ENCODE measurements at regions not wholly inside any gene's neighbourhood (a gene's known extent, or its start where the extent isn't known, plus 50 kb on each side); places are given as distances from the start of the nearest gene placed in this dataset.

DNA sequence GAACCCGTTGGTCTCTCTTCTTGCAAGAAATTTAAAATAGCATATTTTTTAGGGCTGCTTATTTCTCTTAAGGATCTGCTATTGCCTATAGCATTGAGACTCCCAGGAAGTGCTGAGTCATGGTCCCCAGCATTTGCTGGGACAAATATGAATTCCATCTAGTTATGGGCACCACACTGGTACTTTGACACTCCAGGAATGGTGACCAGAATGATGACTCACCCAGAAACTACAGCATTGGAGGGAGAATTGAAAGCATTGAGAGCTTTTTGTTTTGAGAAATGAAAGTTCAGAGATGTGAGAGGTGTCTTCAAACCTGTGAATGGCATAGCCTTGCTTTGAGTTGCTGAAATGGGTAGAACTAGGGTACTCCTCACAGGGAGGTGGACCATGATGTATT is 699.7 kb downstream of the DHX35 start (continued):
- no peak for TF ChIP-seq MYBL2 (CRISPR knock-in tag; IDR thresholded peaks at IDR 0.05)
- no peak for TF ChIP-seq ATF2 (CRISPR knock-in tag; IDR thresholded peaks at IDR 0.05; ENCODE audit: borderline replicate concordance, low read depth)
- TF ChIP-seq E2F1 (CRISPR knock-in tag; IDR thresholded peaks at IDR 0.05): no peak
- no peak for TF ChIP-seq ATF1 (CRISPR knock-in tag; IDR thresholded peaks at IDR 0.05)
- TF ChIP-seq NR3C1 (CRISPR knock-in tag; conservative IDR thresholded peaks at IDR 0.05; ENCODE audit: low read depth): no peak
- no peak for TF ChIP-seq SMAD4 (CRISPR knock-in tag; IDR thresholded peaks at IDR 0.05)

DNA sequence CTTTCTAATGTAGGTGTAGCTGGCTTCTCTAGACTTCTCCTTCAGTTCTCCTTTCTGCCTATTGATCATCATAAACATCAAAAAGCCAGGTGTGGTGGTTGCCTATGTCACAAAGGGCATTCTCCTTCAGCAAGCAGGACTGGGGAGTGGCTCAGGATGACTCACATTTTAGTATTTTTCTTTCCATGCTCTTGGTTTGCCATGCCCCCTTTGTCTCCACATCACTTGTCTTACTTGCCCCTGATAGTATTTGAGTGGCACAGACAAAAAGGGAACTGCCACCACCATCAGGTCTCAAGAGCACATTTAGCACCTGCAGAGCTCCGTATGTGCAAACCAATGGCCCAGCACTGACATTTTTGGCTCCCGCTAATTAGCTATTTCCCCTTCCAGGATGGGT is 698.8 kb downstream of the DHX35 start:
- ChIA-PET CTCF (interaction anchor here (2.0 to 2.3 kb wide), 2 partner anchors 213 to 396 kb away, joined by 4 to 8 read pairs; no protein-coding TSS in a partner anchor), POLR2A (no interaction called here)
- Mint-ChIP-seq H3K9me3 (no peaks in the 10 kb centered on the region), H3K36me3 (no peaks in the 10 kb centered on the region), H3K4me3 (no peak overlapping the region), H3K27me3 (ENCODE audit: low read depth) (no peaks in the 10 kb centered on the region), H3K27ac (no peak overlapping the region), H3K4me1 (0 out of 2 replicates have a peak, but pooled peaks cover 6% of the 10 kb centered on the region)
- no peak for TF ChIP-seq ATF3 (CRISPR knock-in tag; conservative IDR thresholded peaks at IDR 0.05)
- TF ChIP-seq, protein P1, sequence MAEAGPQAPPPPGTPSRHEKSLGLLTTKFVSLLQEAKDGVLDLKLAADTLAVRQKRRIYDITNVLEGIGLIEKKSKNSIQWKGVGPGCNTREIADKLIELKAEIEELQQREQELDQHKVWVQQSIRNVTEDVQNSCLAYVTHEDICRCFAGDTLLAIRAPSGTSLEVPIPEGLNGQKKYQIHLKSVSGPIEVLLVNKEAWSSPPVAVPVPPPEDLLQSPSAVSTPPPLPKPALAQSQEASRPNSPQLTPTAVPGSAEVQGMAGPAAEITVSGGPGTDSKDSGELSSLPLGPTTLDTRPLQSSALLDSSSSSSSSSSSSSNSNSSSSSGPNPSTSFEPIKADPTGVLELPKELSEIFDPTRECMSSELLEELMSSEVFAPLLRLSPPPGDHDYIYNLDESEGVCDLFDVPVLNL (CRISPR knock-in tag; IDR thresholded peaks at IDR 0.05; ENCODE audit: borderline replicate concordance, low read depth): no peak
- TF ChIP-seq FOXK1 (CRISPR knock-in tag; IDR thresholded peaks at IDR 0.05): no peak
- no peak for TF ChIP-seq TEAD4 (CRISPR knock-in tag; IDR thresholded peaks at IDR 0.05)
- TF ChIP-seq NFE2L1 (CRISPR knock-in tag; IDR thresholded peaks at IDR 0.05): no peak
- no peak for TF ChIP-seq TP53 (CRISPR knock-in tag; IDR thresholded peaks at IDR 0.05)
- no peak for TF ChIP-seq HMGA2 (CRISPR knock-in tag; IDR thresholded peaks at IDR 0.05)
- no peak for TF ChIP-seq ZNF232 (CRISPR knock-in tag; IDR thresholded peaks at IDR 0.05)
- TF ChIP-seq RORB (CRISPR knock-in tag; IDR thresholded peaks at IDR 0.05): no peak
- TF ChIP-seq MXD4 (CRISPR knock-in tag; IDR thresholded peaks at IDR 0.05; ENCODE audit: borderline replicate concordance): no peak
- no peak for TF ChIP-seq ATF2 (CRISPR knock-in tag; IDR thresholded peaks at IDR 0.05; ENCODE audit: borderline replicate concordance, low read depth)
- TF ChIP-seq OVOL2 (CRISPR knock-in tag; IDR thresholded peaks at IDR 0.05; ENCODE audit: borderline replicate concordance): no peak
- TF ChIP-seq ZNF263 (CRISPR knock-in tag; IDR thresholded peaks at IDR 0.05; ENCODE audit: low read depth): no peak
- no peak for TF ChIP-seq CDX4 (CRISPR knock-in tag; IDR thresholded peaks at IDR 0.05; ENCODE audit: borderline replicate concordance)
- no peak for TF ChIP-seq ZNF671 (CRISPR knock-in tag; IDR thresholded peaks at IDR 0.05)
- TF ChIP-seq ZNF121 (CRISPR knock-in tag; IDR thresholded peaks at IDR 0.05): no peak
- DNase-seq (ENCODE audit: low spot score) (no peak), ATAC-seq (no peak)

Measured in WTC11 (cell line).